ENCODE measurements at regions not wholly inside any gene's neighbourhood (a gene's known extent, or its start where the extent isn't known, plus 50 kb on each side); places are given as distances from the start of the nearest gene placed in this dataset.

DNA sequence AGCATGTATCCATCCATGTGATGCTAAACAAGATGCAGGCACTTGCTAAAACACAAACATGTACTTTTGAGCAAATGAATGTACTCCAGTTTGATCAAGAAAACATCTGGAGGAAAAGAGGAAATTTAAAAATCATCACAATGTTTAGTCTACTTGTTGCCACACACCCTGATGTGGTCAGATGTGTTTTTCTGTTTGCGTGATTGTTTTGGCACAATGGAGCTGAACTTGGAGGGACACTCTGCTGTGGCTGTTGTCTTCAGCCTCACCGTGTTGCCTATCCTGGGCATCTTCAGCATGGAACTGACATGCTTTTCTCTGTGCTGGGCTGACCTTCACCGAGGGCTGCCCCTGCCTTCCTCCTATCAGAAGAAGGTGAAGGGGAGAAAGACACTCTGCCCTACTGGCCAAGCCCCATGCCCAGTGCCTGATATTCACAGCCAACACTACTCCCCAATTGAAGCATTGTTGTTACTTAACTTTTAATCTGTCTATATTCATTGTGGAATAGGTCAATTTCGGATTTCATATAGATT, 268.3 kb upstream of the IGFBP3 start:
- no peak overlapping the region for H3K27ac ChIP-seq (ENCODE audit: low read depth, low read length, poor library complexity, severe bottlenecking)
- DNase-seq (ENCODE audit: low spot score): no peak
- H3K4me3 ChIP-seq (ENCODE audit: low read depth, low read length, poor library complexity, severe bottlenecking): no peak overlapping the region
- BruUV-seq (replicated peaks): no TSS peak
- intact Hi-C loops (cut with micrococcal nuclease; ENCODE audit: unreplicated experiment): no loop called here
- H3K9me2 ChIP-seq (ENCODE audit: insufficient read depth, low read length): no peaks in the 10 kb centered on the region; the same call in 1 of the 2 replicates
- ChIA-PET POLR2A (interaction anchor here (0.7 kb wide), 1 partner anchor 560 kb away, joined by 4 read pairs; no protein-coding TSS in a partner anchor), CTCF (ENCODE audit: unreplicated experiment) (no interaction called here)
- no peaks in the 10 kb centered on the region for H3K4me1 ChIP-seq (ENCODE audit: insufficient read depth, low read length, poor library complexity, severe bottlenecking)
- H3K36me3 ChIP-seq (ENCODE audit: insufficient read depth, low read length): no peaks in the 10 kb centered on the region
- no peaks in the 10 kb centered on the region for H3K79me2 ChIP-seq (ENCODE audit: insufficient read depth, low read depth, low read length)
- H4K20me1 ChIP-seq (ENCODE audit: insufficient read depth, low read length): no peaks in the 10 kb centered on the region
- H3K4me2 ChIP-seq (ENCODE audit: low read length): no peak overlapping the region
- no peaks in the 10 kb centered on the region for H3K9me3 ChIP-seq (ENCODE audit: low read length)
- TF ChIP-seq EZH2phosphoT487 (IDR thresholded peaks at IDR 0.05; ENCODE audit: borderline replicate concordance, low read depth, low read length): no peak
- TF ChIP-seq, protein P1, sequence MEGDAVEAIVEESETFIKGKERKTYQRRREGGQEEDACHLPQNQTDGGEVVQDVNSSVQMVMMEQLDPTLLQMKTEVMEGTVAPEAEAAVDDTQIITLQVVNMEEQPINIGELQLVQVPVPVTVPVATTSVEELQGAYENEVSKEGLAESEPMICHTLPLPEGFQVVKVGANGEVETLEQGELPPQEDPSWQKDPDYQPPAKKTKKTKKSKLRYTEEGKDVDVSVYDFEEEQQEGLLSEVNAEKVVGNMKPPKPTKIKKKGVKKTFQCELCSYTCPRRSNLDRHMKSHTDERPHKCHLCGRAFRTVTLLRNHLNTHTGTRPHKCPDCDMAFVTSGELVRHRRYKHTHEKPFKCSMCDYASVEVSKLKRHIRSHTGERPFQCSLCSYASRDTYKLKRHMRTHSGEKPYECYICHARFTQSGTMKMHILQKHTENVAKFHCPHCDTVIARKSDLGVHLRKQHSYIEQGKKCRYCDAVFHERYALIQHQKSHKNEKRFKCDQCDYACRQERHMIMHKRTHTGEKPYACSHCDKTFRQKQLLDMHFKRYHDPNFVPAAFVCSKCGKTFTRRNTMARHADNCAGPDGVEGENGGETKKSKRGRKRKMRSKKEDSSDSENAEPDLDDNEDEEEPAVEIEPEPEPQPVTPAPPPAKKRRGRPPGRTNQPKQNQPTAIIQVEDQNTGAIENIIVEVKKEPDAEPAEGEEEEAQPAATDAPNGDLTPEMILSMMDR (conservative IDR thresholded peaks at IDR 0.05; ENCODE audit: low read length): no peak
- H2AFZ ChIP-seq (ENCODE audit: low read length): no peak overlapping the region

DNA sequence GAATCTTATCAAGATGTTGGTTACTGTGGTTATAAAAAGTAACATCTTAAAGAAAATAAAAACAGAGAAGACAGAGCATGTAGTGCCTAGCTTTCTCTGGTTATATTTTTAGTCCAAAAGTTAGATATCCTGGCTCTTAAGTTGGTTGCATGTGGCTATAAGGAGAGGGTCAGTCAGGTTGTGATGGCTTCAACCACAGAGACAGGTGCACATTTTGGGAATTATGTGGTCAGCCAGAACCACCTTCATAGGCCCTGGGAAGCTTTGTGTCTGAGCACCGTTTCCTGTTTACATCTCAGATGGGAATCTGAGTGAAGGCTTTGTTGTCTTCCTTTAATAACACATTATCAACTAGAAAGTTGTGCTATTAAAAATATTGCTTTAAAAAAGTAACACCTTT, 265.1 kb upstream of the IGFBP3 start:
- H3K79me2 ChIP-seq (ENCODE audit: insufficient read depth, low read depth, low read length): no peaks in the 10 kb centered on the region
- H4K20me1 ChIP-seq (ENCODE audit: insufficient read depth, low read length): no peaks in the 10 kb centered on the region
- H3K27ac ChIP-seq (ENCODE audit: low read depth, low read length, poor library complexity, severe bottlenecking): no peak overlapping the region
- H3K4me2 ChIP-seq (ENCODE audit: low read length): no peak overlapping the region
- TF ChIP-seq, protein P1 (conservative IDR thresholded peaks at IDR 0.05; ENCODE audit: low read length): no peak
- TF ChIP-seq EZH2phosphoT487 (IDR thresholded peaks at IDR 0.05; ENCODE audit: borderline replicate concordance, low read depth, low read length): no peak
- no peaks in the 10 kb centered on the region for H3K9me3 ChIP-seq (ENCODE audit: low read length)
- ChIA-PET POLR2A (no interaction called here), CTCF (ENCODE audit: unreplicated experiment) (no interaction called here)
- no peaks in the 10 kb centered on the region for H3K4me1 ChIP-seq (ENCODE audit: insufficient read depth, low read length, poor library complexity, severe bottlenecking)
- no peak overlapping the region for H3K4me3 ChIP-seq (ENCODE audit: low read depth, low read length, poor library complexity, severe bottlenecking)
- H3K9me2 ChIP-seq (ENCODE audit: insufficient read depth, low read length): no peaks in the 10 kb centered on the region
- DNase-seq (ENCODE audit: low spot score): no peak
- intact Hi-C loops (cut with micrococcal nuclease; ENCODE audit: unreplicated experiment): no loop called here
- BruUV-seq (replicated peaks): no TSS peak
- no peaks in the 10 kb centered on the region for H3K36me3 ChIP-seq (ENCODE audit: insufficient read depth, low read length)
- H2AFZ ChIP-seq (ENCODE audit: low read length): no peak overlapping the region

DNA sequence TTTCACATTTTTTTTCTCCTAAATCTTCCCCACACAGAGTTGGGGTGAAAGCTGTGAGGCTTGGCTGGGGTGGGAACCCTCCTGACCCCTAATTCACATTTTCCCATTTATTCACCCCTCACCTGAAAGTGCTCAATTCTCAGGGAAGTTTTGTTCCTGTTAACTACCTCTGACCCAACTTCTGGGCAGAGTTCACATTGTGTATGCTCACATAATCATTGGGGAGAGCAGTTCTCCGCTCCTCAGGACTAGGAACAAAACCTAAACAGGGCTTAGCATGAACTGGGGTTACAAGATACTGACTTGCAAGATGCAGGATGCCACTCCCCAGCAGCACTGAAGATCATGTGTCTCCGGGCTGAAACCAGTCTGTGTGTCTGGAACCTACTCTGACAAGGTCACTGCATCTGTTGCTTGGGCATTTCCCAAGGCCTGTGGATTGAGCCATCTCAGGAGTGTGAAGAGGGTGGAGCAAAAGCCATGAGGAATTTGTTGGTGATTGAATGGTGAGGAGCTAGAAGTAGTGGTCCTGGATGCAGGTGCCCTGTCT, 258.1 kb upstream of the IGFBP3 start:
- no peaks in the 10 kb centered on the region for H4K20me1 ChIP-seq (ENCODE audit: insufficient read depth, low read length)
- POLR2A ChIA-PET: interaction anchor here (0.5 kb wide), 1 partner anchor 17 kb away, joined by 3 read pairs; no protein-coding TSS in a partner anchor
- H3K9me2 ChIP-seq (ENCODE audit: insufficient read depth, low read length): no peaks in the 10 kb centered on the region
- H2AFZ ChIP-seq (ENCODE audit: low read length): no peak overlapping the region
- H3K79me2 ChIP-seq (ENCODE audit: insufficient read depth, low read depth, low read length): no peaks in the 10 kb centered on the region
- H3K4me3 ChIP-seq (ENCODE audit: low read depth, low read length, poor library complexity, severe bottlenecking): no peak overlapping the region
- H3K36me3 ChIP-seq (ENCODE audit: insufficient read depth, low read length): no peaks in the 10 kb centered on the region
- BruUV-seq (replicated peaks): no TSS peak
- DNase-seq (ENCODE audit: low spot score): no peak
- no peaks in the 10 kb centered on the region for H3K4me1 ChIP-seq (ENCODE audit: insufficient read depth, low read length, poor library complexity, severe bottlenecking)
- CTCF ChIA-PET (ENCODE audit: unreplicated experiment): no interaction called here
- no peak overlapping the region for H3K4me2 ChIP-seq (ENCODE audit: low read length)
- no peaks in the 10 kb centered on the region for H3K9me3 ChIP-seq (ENCODE audit: low read length)
- TF ChIP-seq EZH2phosphoT487 (IDR thresholded peaks at IDR 0.05; ENCODE audit: borderline replicate concordance, low read depth, low read length): no peak
- TF ChIP-seq, protein P1 (conservative IDR thresholded peaks at IDR 0.05; ENCODE audit: low read length): no peak
- H3K27ac ChIP-seq (ENCODE audit: low read depth, low read length, poor library complexity, severe bottlenecking): no peak overlapping the region
- intact Hi-C loops (cut with micrococcal nuclease; ENCODE audit: unreplicated experiment): no loop called here
